Adrenal gland (tissue), 9 donors: ENCODE measurements at regions not wholly inside any gene's neighbourhood (a gene's known extent, or its start where the extent isn't known, plus 50 kb on each side); places are given as distances from the start of the nearest gene placed in this dataset.
A peak's percentile ranks its signal among the peaks of the same experiment; 100 is the strongest.

Experiments
- DNase-seq, 7 donors: peaks; one replicate each; pipeline ENCODE4 v3.0.0-alpha.2; 2019 to 2020
- H3K27ac ChIP-seq, 5 donors: fragments of 200-600 bp; sonication (generic) in 4 of 5; 1 replicate in 3 of 5; 2 replicates in 2 of 5; pipeline versions ENCODE4 v1.5.1 to v1.8.0; 2016 to 2020; ENCODE audit warnings: mild to moderate bottlenecking in 1 of 5
- H3K27me3 ChIP-seq: fragments of 200-600 bp; 2 replicates; pipeline ENCODE4 v1.8.0; 2021
- H3K36me3 ChIP-seq, 2 donors: fragments of 200-600 bp; replicated peaks in 1 of 2; 1 replicate in 1 of 2; 2 replicates in 1 of 2; pipeline versions ENCODE4 v1.5.1 to v1.8.0; 2018 to 2022
- H3K4me1 ChIP-seq, 2 donors: fragments of 200-600 bp; replicated peaks in 1 of 2; 1 replicate in 1 of 2; 2 replicates in 1 of 2; pipeline versions ENCODE4 v1.5.1 to v1.8.0; 2018 to 2021
- H3K4me3 ChIP-seq, 4 donors: fragments of 200-600 bp; sonication (generic) in 3 of 4; one replicate each; pipeline ENCODE4 v1.5.1; 2016 to 2018
- H3K9me3 ChIP-seq, 3 donors: fragments of 200-600 bp; sonication (generic) in 1 of 3; replicated peaks in 1 of 3; 1 replicate in 2 of 3; 2 replicates in 1 of 3; pipeline versions ENCODE4 v1.5.1 to v1.8.0; 2016 to 2021
- POLR2A ChIP-seq, 2 donors: fragments of 450-650 bp; IDR thresholded peaks; one replicate each; pipeline ENCODE4 v1.6.1; 2017; ENCODE audit warnings: antibody characterized with exemption in 2 of 2, mild to moderate bottlenecking in 2 of 2, moderate library complexity in 1 of 2
- WGBS, 4 donors: extraction: QIAGEN DNeasy Blood & Tissue Kit in 2 of 4; methylation state at CpG; one replicate each; pipeline versions ENCODE4 v1.1.5 to v1.1.7; 2013 to 2017; 5-methylcytosine and 5-hydroxymethylcytosine counted together
- intact Hi-C, 2 donors: fragments of 100-400 bp; cut with DNase I; formaldehyde crosslinking; loops; one replicate each; pipeline versions ENCODE4 v1.14.1 to v1.15.0; 2022 to 2023
- TF ChIP-seq, protein P1 (sequence below), 6 experiments: fragments of 450-650 bp in 4 of 6; fragments of 200-600 bp in 2 of 6; sonication (generic) in 1 of 6; IDR thresholded peaks; 1 replicate in 5 of 6; 2 replicates in 1 of 6; pipeline versions ENCODE4 v1.5.1 to v1.8.0; 2016 to 2021; ENCODE audit warnings: antibody characterized with exemption in 6 of 6, mild to moderate bottlenecking in 2 of 6, moderate library complexity in 1 of 6
- donor health status: healthy with polysubstance abuse.
- donor health status: Bipolar disorder and iron deficiency.
- donor health status: DM: yes; HTN: yes; CAD: no.
- donor health status: DM: no; HTN: no; CAD: no.
- donor health status: DM: no; HTN: no; CAD: no.

- 61 to 68% (median 65%) methylated on average over 8 of the region's 8 CpGs for WGBS, 4 donors
- no peaks in the 10 kb centered on the region for H3K36me3 ChIP-seq
- H3K9me3 ChIP-seq, result no peaks in the 10 kb centered on the region
- no peaks in the 10 kb centered on the region for H3K4me1 ChIP-seq
- TF ChIP-seq POLR2A (IDR thresholded peaks at IDR 0.05), result no peak
- TF ChIP-seq, protein P1, sequence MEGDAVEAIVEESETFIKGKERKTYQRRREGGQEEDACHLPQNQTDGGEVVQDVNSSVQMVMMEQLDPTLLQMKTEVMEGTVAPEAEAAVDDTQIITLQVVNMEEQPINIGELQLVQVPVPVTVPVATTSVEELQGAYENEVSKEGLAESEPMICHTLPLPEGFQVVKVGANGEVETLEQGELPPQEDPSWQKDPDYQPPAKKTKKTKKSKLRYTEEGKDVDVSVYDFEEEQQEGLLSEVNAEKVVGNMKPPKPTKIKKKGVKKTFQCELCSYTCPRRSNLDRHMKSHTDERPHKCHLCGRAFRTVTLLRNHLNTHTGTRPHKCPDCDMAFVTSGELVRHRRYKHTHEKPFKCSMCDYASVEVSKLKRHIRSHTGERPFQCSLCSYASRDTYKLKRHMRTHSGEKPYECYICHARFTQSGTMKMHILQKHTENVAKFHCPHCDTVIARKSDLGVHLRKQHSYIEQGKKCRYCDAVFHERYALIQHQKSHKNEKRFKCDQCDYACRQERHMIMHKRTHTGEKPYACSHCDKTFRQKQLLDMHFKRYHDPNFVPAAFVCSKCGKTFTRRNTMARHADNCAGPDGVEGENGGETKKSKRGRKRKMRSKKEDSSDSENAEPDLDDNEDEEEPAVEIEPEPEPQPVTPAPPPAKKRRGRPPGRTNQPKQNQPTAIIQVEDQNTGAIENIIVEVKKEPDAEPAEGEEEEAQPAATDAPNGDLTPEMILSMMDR (IDR thresholded peaks at IDR 0.05), result no peak
- H3K27me3 ChIP-seq, result no peaks in the 10 kb centered on the region
- no peak for DNase-seq
- H3K27ac ChIP-seq, result no peak overlapping the region
- no peak overlapping the region for H3K4me3 ChIP-seq
- intact Hi-C loops, result no loop called here
These were observed 63.2 kb downstream of the NENF start for GRCh38 chr1:212495766-212496494.

- Histone ChIP-seq H3K27ac (no peak overlapping the region), H3K4me1 (no peaks in the 10 kb centered on the region), H3K4me3 (no peak overlapping the region), H3K9me3 (no peaks in the 10 kb centered on the region), H3K27me3 (no peaks in the 10 kb centered on the region), H3K36me3 (no peaks in the 10 kb centered on the region)
- DNase-seq, result no peak
- TF ChIP-seq POLR2A (IDR thresholded peaks at IDR 0.05), result no peak
- TF ChIP-seq, protein P1 (IDR thresholded peaks at IDR 0.05), result no peak
- WGBS, 4 donors, result 80 to 92% (median 89%) methylated on average over 4 of the region's 4 CpGs
- intact Hi-C loops, result no loop called here
These were observed 64.0 kb downstream of the NENF start for GRCh38 chr1:212496682-212497081.

DNA sequence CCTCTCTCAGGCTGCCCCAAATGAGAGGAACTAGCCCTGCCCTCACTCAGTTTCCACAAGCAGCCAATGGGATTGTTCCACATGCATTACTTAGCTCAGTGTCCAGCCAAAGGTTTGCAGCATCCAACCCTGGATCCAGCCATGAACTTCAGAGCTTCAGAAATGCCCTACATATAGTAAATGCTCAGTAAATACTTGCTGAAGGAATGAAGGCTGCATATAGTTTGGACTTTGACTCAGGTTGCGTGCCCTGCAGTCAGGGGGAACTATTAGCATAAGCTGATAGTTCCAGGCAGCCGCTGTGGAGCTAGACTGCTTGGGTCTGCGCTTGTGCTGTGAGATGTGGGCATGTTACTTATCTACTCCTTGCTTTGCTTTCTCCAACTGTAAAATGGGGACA lies 64.8 kb downstream of the NENF start:
- intact Hi-C loops, result no loop called here
- no peak for TF ChIP-seq POLR2A (IDR thresholded peaks at IDR 0.05)
- TF ChIP-seq, protein P1 (IDR thresholded peaks at IDR 0.05), result no peak
- WGBS, 4 donors, result 94 to 98% (median 95%) methylated on average over 3 of the region's 3 CpGs

DNA sequence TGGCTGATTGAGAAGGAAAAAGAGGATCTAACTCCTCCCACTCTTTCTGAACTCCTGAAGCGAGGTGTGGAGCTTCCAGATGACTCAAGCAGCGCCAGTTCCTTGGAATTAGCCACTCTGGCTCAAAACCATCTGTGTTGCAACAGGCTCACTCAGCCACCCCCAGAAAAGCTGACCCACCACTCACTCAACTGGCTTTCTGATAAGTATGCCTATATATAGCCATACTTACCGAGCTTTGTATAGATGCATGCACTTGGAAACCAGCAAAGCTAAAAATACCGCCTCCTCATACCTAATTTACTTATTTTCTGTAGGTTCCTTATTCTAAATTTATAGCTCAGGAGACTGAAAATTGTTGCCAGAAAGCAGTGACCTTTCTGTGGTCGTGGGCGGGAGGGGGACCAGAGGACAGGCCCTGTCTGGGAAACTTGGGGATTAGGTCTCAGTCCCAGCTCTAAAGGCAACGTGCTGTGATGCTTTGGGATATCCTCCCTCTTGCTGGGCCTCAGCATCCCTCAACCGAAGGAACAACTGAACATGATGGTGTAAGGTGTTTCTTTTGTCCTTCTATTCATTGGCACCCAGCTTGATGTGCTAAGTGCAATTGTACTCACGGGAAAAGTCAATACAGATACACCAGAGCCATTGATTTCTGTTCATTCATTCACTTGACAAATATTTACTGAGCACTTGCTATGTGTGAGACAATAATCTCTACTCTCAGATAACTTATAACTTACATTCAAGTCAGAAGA lies 65.7 kb downstream of the NENF start:
- no peak overlapping the region for H3K27ac ChIP-seq
- no peaks in the 10 kb centered on the region for H3K4me1 ChIP-seq
- H3K27me3 ChIP-seq, result no peaks in the 10 kb centered on the region
- whole genome bisulfite sequencing, 4 donors, result 62 to 87% (median 75%) methylated on average over 9 of the region's 9 CpGs
- H3K36me3 ChIP-seq, result no peaks in the 10 kb centered on the region
- no peak for TF ChIP-seq POLR2A (IDR thresholded peaks at IDR 0.05)
- TF ChIP-seq, protein P1 (IDR thresholded peaks at IDR 0.05), result no peak
- intact Hi-C loops, result no loop called here
- no peak overlapping the region for H3K4me3 ChIP-seq
- peak in 1 of 7 donors; percentile 29 for DNase-seq
- no peaks in the 10 kb centered on the region for H3K9me3 ChIP-seq

More for the DNA sequence above, 64.8 kb downstream of the NENF start:
- no peaks in the 10 kb centered on the region for H3K4me1 ChIP-seq
- H3K27me3 ChIP-seq, result no peaks in the 10 kb centered on the region
- H3K4me3 ChIP-seq, result no peak overlapping the region
- DNase-seq, result no peak
- H3K9me3 ChIP-seq, result no peaks in the 10 kb centered on the region
- H3K36me3 ChIP-seq, result no peaks in the 10 kb centered on the region
- H3K27ac ChIP-seq, result no peak overlapping the region
